NCI-H446 treated with DMSO at 0.1 percent for 48 hours (cell line): ENCODE measurements at regions not wholly inside any gene's neighbourhood (a gene's known extent, or its start where the extent isn't known, plus 50 kb on each side); places are given as distances from the start of the nearest gene placed in this dataset.

Source experiments
- DNase-seq: peaks from one replicate; lab custom pipeline; 2025; lab: John Stamatoyannopoulos, UW

GRCh38 chr12:43179486-43179885 lies 372.5 kb downstream of the ADAMTS20 start:
- DNase-seq, result peak; percentile 11

DNA sequence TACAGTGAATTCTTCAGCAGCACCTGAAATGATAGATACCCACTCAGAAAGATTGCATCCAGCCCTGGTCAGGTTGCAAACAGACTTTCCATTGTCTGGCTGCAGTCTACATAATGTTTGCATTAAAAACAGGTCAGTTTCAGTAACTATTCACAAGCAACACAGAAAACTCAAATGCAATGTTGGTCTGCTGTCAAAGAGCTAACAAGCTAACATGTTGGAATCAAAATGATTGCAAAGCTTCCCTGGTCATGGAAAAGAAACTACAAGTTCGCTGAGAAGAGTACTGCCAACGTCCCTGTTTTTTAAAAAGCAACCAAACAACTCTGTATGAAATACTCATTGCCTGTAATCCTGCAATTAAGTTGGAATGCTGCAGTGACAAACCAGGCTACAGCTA lies 374.7 kb downstream of the ADAMTS20 start:
- no peak for DNase-seq

DNA sequence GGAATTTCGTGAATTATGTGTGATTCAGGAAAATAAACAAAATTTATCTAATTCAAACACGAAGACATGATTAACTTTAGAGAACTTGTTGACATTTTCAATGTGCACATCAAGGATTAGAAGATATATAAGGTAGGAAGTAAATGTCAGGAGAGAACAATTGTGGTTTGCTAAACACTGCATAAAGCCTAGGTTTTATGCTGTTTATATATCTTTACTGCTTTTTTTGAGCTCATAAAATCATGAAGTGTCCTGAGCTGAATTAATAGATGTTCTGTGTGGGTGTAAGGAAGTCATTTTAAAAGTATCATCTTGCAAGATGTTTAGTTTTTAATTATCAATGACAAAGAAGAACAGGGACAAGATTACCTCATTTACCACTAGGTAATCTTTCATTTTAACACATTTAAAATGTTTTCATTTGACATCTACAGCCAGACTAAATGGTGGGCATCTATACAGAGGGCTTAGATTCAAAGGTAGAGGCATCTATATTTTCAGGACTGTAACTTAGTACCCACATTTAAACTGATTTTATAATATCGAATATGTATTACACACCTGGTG lies 382.8 kb downstream of the ADAMTS20 start:
- no peak for DNase-seq

DNA sequence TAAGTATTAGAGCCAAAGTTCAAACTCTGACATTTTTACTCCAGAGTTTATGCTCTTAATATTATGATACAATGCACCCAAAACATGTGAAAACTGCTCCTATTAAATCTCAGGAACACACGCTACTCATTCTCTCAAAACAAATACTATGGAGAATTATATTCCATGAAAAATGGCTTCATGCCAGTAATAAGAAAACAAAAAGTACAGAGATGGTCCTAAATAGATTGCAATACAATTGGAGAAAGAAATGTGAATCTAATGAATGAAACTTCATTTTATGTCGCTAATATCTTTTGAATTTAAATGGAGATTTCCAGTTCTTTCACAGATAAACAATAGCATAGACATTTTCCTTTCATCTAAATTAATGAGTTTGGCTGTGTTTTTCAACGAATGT lies 384.3 kb downstream of the ADAMTS20 start:
- no peak for DNase-seq

- DNase-seq, result no peak
Measured at GRCh38 chr12:43165351-43165750, 386.7 kb downstream of the ADAMTS20 start.

- no peak for DNase-seq
Measured at GRCh38 chr12:43162138-43162537, 389.9 kb downstream of the ADAMTS20 start.

DNA sequence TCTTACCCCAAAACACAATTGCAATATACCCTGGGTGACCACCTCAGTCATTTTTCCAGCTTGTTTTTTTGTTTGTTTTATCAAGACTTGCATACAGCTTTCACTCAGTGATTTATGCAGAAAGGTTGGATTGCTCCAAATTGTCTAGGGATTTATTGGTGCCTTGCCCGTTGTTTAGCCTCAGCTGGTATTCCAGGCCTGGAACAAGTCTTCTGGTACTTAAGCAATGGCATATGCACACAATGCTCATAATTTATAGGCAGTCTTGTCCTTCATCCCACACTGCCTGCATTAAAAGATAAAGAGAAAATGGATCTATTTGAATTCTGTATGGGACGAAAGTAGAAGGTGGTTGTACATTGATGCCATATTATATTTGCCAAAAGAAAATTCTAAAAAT lies 392.5 kb downstream of the ADAMTS20 start:
- peak; percentile 37 for DNase-seq

- no peak for DNase-seq
Measured at GRCh38 chr12:43158126-43158525, 393.9 kb downstream of the ADAMTS20 start.

DNA sequence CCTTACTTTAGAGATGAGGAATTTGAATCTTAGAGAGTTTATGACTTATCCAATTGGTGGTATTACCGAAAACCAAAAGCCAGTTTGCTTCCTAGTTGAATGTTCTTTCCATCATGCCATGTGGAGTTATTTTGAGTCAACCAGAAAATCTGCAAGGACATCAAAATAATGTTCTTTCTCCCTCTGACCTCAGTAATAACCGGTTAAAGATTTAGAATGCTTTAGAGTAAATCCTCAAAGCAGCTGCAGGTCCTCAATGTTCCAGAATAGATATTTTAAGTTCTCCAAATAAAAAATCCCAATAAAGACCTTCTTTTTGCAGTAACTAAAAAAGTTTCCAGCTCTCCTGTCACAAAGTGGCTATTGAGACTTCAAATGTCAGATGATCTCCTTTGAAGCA lies 396.6 kb downstream of the ADAMTS20 start:
- no peak for DNase-seq

DNA sequence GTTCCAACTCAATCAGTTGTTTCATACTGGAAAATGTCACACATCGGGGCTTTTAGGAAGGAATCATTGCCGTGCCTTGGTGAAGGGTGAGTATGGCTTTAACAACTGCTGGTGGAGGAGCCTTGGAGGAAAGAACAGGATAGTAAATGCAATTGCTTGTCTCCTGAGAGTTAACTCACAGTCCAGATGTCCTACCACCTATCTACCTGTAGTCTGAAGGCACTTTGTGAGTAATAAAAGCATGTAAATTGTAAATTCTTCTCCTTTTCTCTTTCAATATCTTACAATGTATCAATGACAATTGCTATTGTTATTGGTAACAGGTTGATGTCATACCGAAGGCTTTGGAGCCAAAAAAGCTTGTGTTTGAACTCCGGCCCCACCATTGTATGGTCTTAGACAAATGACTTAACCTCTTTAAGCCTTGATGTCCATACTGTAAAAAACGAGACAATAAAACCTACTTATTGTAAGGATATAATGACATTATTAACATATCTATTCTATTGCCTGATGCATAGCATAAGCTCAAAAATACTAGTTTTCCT lies 397.4 kb downstream of the ADAMTS20 start:
- no peak for DNase-seq

DNA sequence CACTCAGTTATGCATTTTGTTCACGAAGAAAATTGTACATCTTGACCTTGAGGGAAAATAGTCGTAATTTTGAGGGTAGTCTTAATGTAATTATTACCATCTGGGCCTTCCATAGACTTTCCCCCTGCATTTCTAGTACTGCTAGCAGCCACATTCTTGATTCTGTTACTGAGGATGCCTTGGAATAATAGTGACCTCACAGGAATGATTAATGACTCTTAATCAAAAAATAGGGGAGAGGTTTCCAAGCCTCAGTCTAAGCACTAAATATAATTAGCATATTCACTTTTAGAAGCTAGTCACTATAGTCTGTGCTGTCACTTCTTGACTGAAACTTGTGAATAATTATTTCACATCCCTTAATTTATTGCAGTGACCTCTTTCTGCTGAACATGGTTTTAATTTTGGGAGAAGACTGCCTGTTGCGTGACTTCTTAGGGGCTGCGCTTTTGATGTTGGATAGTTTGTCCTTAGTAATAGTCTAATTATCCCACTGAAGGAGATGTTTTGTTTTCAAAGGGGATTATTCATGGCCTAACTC lies 400.5 kb downstream of the ADAMTS20 start:
- DNase-seq, result no peak

DNA sequence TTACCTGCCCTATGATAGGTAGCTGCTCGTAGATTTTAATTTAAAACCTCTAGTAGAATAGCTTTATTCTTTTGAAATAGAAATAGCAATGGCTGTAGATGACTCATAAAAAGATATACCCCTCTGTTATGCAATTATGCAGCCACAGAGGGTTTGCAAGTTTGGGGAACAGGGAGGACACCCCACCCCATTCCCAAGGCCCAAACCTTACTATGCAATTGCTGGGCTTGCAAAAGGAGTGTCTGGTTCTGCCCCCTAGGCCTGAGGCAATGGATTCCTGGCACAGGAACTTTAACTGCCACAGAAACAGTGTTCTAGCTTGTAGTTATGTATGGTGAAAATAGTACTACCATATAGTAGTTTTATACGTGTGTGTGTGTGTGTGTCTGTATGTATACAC lies 403.3 kb downstream of the ADAMTS20 start:
- no peak for DNase-seq

GRCh38 chr12:43147878-43148277 lies 404.1 kb downstream of the ADAMTS20 start:
- no peak for DNase-seq

DNA sequence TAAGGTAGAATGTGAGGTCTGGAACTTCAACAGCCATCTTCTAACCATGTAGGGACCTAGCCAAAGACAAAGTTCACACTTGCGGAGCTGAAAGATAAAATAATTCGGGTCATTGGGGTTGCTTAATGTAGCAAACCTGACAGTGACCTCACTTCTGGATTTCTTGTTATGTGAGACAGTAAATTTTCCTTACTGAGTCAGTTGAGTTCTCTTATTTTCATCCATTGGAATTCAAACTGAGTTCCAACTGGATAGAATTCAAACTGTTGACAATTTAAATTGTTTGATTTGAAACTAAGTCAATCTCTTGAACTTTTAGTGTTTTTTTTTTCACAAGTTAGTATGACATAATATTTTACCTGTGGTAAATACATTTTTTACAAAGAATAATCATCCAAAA lies 406.5 kb downstream of the ADAMTS20 start:
- DNase-seq, result no peak

DNA sequence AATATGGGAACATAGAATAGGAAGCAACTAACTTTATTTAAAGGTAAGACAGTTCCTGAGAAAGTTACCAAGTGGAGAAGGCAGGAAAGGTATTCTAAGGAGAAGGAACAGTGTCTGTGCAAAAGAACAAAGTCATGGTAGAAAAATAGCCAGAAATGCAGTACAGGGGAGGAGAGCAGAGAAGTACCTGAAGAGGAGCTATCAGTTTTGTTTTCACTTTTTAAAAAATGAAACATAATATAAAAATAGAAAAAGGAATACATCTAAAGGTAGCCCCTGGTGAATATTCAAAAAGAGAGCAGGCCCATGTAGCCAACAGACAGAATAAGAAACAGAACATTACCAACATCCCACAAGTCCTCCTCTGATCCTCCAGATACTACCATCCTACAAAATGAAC lies 408.7 kb downstream of the ADAMTS20 start:
- DNase-seq, result no peak

GRCh38 chr12:43132291-43132690 lies 419.7 kb downstream of the ADAMTS20 start:
- no peak for DNase-seq

DNA sequence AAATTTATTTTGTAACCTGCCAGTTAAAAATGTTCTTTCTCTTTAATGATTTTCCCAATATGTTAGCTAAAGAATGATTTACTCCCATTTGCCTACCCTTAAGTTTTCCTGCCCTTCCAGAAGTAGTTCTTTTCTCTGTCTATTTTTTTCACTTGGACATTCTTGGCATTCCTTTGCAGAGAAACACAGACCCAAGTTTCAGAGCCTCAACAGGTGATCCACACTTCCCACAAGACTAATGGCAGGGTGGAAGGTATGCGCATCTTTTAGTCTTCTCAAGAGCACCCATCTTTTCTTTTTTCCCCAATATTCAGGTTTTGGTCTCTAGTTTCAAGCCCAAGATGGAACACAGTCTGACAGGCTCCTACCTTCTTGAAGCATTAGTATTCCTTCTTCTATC lies 420.7 kb downstream of the ADAMTS20 start:
- DNase-seq, result no peak

GRCh38 chr12:43127886-43128549 lies 424.0 kb downstream of the ADAMTS20 start:
- no peak for DNase-seq

DNA sequence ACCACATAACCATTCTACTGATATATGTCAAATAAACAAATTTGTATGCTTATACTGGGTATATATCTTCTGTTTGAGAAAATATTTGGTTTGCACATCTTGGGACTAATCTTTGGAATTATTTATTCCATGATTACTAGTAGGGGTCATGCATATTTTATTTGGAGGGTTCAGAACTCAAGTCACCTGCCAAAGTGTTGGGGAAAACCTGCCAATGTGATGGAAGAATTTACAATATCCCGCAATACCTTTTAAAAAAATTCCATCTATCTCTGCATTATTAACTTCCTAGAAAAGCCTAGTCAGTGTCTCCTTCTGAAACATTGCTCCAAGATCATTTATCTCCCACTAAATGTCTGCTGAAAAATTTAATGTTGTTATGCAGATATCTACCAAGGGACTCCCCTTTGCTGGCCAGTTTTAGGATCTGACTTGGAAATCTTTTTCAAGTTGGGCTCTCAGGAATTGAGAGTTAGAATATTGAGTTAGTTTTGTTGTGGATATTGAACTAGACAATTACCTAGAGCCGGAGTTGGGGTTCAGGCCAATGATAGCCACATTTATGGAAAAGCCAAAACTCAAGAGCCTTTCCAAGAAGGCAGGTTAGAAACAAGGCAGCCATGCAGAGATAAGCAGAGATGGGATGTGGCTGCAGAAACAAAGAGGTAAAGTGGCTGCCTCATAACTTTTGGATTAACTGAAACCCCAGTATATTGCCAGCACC lies 425.2 kb downstream of the ADAMTS20 start:
- no peak for DNase-seq

- no peak for DNase-seq
Measured at GRCh38 chr12:43123461-43123860, 428.5 kb downstream of the ADAMTS20 start.

DNA sequence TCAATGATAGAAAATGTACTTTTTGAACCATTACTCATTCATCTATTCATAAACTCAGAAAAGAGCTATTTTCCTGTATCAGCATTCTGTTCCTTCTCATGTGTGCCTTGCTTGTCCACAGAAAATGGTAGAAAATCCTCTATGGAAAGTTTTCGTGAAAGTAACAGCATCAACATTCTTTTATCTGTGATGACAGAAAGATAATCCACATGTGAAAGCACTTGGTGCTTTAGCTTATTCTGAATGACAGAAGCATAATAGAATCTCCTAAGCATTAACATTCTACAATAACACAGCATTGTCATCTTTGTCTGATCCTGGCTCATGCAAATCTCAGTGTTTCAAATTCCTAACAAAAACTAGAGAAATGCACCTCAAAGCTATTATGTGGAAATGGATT lies 431.9 kb downstream of the ADAMTS20 start:
- no peak for DNase-seq

DNA sequence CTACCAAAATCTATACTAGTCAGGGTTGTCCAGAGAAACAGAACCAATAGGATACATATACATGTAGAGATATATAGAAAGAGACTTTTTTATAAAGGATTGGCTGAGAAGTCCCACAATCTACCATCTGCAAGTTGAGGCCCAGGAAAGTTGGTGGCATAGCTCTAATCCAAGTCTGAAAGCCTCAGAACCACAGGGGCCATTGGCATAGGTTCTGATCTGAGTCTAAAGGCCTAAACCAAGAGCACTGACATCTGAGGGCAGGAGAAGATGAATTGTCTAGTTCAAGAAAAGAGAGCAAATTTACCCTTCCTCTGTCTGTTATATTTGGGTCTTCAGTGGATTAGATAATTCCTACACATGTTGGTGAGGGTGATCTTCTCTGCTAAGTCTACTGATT lies 433.1 kb downstream of the ADAMTS20 start:
- DNase-seq, result no peak

DNA sequence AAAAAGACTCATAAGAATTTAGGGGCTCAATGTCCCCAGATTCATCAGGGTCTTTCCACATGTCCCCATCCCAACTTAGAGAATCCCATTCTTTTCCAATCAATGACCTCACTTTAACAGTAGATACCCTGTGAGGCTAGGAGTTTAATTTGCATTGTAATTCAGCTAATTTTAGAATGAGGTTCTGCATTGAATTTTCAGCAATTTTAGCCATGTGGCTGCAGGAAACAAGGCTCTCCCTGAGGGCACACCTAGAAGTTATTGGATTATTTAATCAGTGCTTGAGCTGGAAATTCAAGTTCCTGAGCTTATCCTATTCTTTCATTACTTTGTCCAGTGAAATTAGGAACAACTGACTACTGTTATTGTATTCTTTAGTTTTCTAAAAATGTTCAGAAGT lies 433.8 kb downstream of the ADAMTS20 start:
- no peak for DNase-seq
